H1 (cell line): ENCODE measurements at regions not wholly inside any gene's neighbourhood (a gene's known extent, or its start where the extent isn't known, plus 50 kb on each side); places are given as distances from the start of the nearest gene placed in this dataset.

Experiments
- CTCF ChIA-PET: fragments of 300-600 bp; sonication (Branson Sonifier 250); formaldehyde crosslinking; loops from one replicate; lab custom pipeline; 2021; ENCODE audit not compliant: partially characterized antibody; lab: Charles Lee
- POLR2A ChIA-PET: fragments of 300-600 bp; sonication (Branson Sonifier 250); formaldehyde crosslinking; loops from one replicate; lab custom pipeline; 2021; ENCODE audit warnings: inconsistent platforms; ENCODE audit not compliant: partially characterized antibody; lab: Charles Lee
- DNase-seq, 2 experiments: peaks; one replicate each; pipeline versions ENCODE4 v3.0.0 to v3.0.0-alpha.2; 2010 to 2022; ENCODE audit warnings: low spot score in 2 of 2, low read depth in 1 of 2, mixed read lengths in 1 of 2
- FAIRE-seq: peaks from 2 replicates; lab custom pipeline; 2011; peaks lifted over from hg19 to GRCh38; lab: Jason Lieb, UNC
- H2AFZ ChIP-seq: 2 replicates; pipeline ENCODE4 v1.8.1; 2012; ENCODE audit warnings: low read length, inconsistent platforms
- H2AK5ac ChIP-seq: 2 replicates; pipeline ENCODE4 v1.6.1; 2013; ENCODE audit warnings: low read depth, low read length
- H2BK120ac ChIP-seq: replicated peaks from 2 replicates; pipeline ENCODE3; 2013; ENCODE audit warnings: low read depth, low read length, inconsistent platforms
- H2BK12ac ChIP-seq: 2 replicates; pipeline ENCODE4 v1.6.1; 2013; ENCODE audit warnings: low read depth, low read length
- H2BK15ac ChIP-seq: 2 replicates; pipeline ENCODE4 v1.6.1; 2013; ENCODE audit warnings: low read length
- H2BK20ac ChIP-seq: 2 replicates; pipeline ENCODE4 v1.6.1; 2013; ENCODE audit warnings: low read length
- H2BK5ac ChIP-seq: 2 replicates; pipeline ENCODE4 v1.6.1; 2013; ENCODE audit warnings: low read depth, low read length
- H3K14ac ChIP-seq: 2 replicates; pipeline ENCODE4 v1.6.1; 2013; ENCODE audit warnings: inconsistent platforms; ENCODE audit not compliant: insufficient read length
- H3K18ac ChIP-seq: 2 replicates; pipeline ENCODE4 v1.6.1; 2013; ENCODE audit warnings: low read length; ENCODE audit errors: extremely low read depth
- H3K23ac ChIP-seq: 2 replicates; pipeline ENCODE4 v1.6.1; 2013; ENCODE audit warnings: inconsistent platforms; ENCODE audit not compliant: insufficient read length
- H3K23me2 ChIP-seq: 2 replicates; pipeline ENCODE4 v1.6.1; 2013; ENCODE audit warnings: low read depth, low read length
- H3K27ac ChIP-seq: 2 replicates; pipeline ENCODE4 v1.6.1; 2011; ENCODE audit warnings: low read depth, low read length, inconsistent platforms
- H3K27me3 ChIP-seq, 4 experiments: replicated peaks in 1 of 4; 1 replicate in 1 of 4; 2 replicates in 3 of 4; pipeline versions ENCODE4 v1.6.1 to v1.8.1; 2011 to 2013; ENCODE audit warnings: low read length in 3 of 4, mild to moderate bottlenecking in 3 of 4, inconsistent platforms in 2 of 4, mixed read lengths in 2 of 4, moderate library complexity in 1 of 4; ENCODE audit not compliant: control insufficient read depth in 3 of 4, insufficient read depth in 3 of 4; ENCODE audit errors: extremely low read depth in 1 of 4
- H3K36me3 ChIP-seq, 4 experiments: 2 replicates each; pipeline versions ENCODE4 v1.6.1 to v1.8.1; 2011 to 2013; ENCODE audit warnings: mild to moderate bottlenecking in 4 of 4, low read length in 3 of 4, moderate library complexity in 2 of 4, control low read depth in 1 of 4, inconsistent platforms in 1 of 4; ENCODE audit not compliant: insufficient read depth in 4 of 4, control insufficient read depth in 2 of 4
- H3K4ac ChIP-seq: replicated peaks from 2 replicates; pipeline ENCODE3; 2013; ENCODE audit warnings: low read length, low read depth, mixed read lengths, inconsistent platforms; ENCODE audit not compliant: insufficient read length
- H3K4me1 ChIP-seq, 4 experiments: replicated peaks in 1 of 4; 1 replicate in 1 of 4; 2 replicates in 3 of 4; pipeline versions ENCODE4 v1.6.1 to v1.8.1; 2011 to 2013; ENCODE audit warnings: low read length in 3 of 4, inconsistent platforms in 2 of 4, mixed read lengths in 1 of 4; ENCODE audit not compliant: insufficient read depth in 4 of 4, control insufficient read depth in 3 of 4
- H3K4me2 ChIP-seq, 2 experiments: 2 replicates each; pipeline versions ENCODE4 v1.6.1 to v1.8.1; 2011 to 2013; ENCODE audit warnings: low read depth in 2 of 2, low read length in 2 of 2, control low read depth in 1 of 2, inconsistent platforms in 1 of 2, mild to moderate bottlenecking in 1 of 2; ENCODE audit not compliant: insufficient read depth in 1 of 2
- H3K4me3 ChIP-seq, 4 experiments: fragments of 200-600, 300-600 bp in 1 of 4; sonication (generic), shearing (Covaris generic), sonication (Bioruptor Twin) in 1 of 4; 2 replicates each; pipeline versions ENCODE4 v1.5.1 to v1.8.1; 2011 to 2016; ENCODE audit warnings: low read length in 4 of 4, low read depth in 3 of 4, control low read depth in 2 of 4, inconsistent platforms in 2 of 4, mild to moderate bottlenecking in 2 of 4, mixed read lengths in 1 of 4, moderate library complexity in 1 of 4; ENCODE audit not compliant: insufficient read depth in 2 of 4; ENCODE audit errors: extremely low read depth in 1 of 4
- H3K56ac ChIP-seq: replicated peaks from 2 replicates; pipeline ENCODE3; 2013; ENCODE audit warnings: low read depth, mild to moderate bottlenecking, mixed read lengths, low read length, inconsistent platforms; ENCODE audit not compliant: insufficient read length
- H3K79me1 ChIP-seq: 2 replicates; pipeline ENCODE4 v1.6.1; 2013; ENCODE audit warnings: low read depth, low read length, control low read depth
- H3K79me2 ChIP-seq, 2 experiments: 2 replicates each; pipeline versions ENCODE4 v1.6.1 to v1.8.1; 2012 to 2013; ENCODE audit warnings: low read length in 2 of 2, mild to moderate bottlenecking in 2 of 2, inconsistent platforms in 1 of 2; ENCODE audit not compliant: insufficient read depth in 2 of 2, control insufficient read depth in 1 of 2
- H3K9ac ChIP-seq, 4 experiments: replicated peaks in 1 of 4; 1 replicate in 1 of 4; 2 replicates in 3 of 4; pipeline versions ENCODE4 v1.6.1 to v1.8.1; 2011 to 2013; ENCODE audit warnings: low read depth in 3 of 4, low read length in 3 of 4, control low read depth in 2 of 4, mild to moderate bottlenecking in 2 of 4, moderate library complexity in 2 of 4, inconsistent platforms in 1 of 4; ENCODE audit errors: extremely low read depth in 1 of 4
- H3K9me3 ChIP-seq, 2 experiments: 2 replicates each; pipeline versions ENCODE4 v1.6.1 to v1.8.1; 2012 to 2013; ENCODE audit warnings: mild to moderate bottlenecking in 2 of 2, moderate library complexity in 2 of 2, control low read depth in 1 of 2, inconsistent platforms in 1 of 2, low read depth in 1 of 2, low read length in 1 of 2, mixed read lengths in 1 of 2; ENCODE audit not compliant: insufficient read depth in 2 of 2
- H4K20me1 ChIP-seq, 2 experiments: replicated peaks in 1 of 2; 2 replicates each; pipeline versions ENCODE3 to v1.8.1; 2011 to 2013; ENCODE audit warnings: inconsistent platforms in 2 of 2, low read length in 2 of 2, mild to moderate bottlenecking in 1 of 2; ENCODE audit not compliant: insufficient read depth in 2 of 2, control insufficient read depth in 1 of 2
- H4K5ac ChIP-seq: 2 replicates; pipeline ENCODE4 v1.6.1; 2013; ENCODE audit warnings: low read length, low read depth, mixed read lengths, inconsistent platforms; ENCODE audit not compliant: insufficient read length
- H4K8ac ChIP-seq: 2 replicates; pipeline ENCODE4 v1.8.0; 2013; ENCODE audit warnings: mild to moderate bottlenecking, moderate library complexity, low read length, inconsistent platforms; ENCODE audit not compliant: insufficient read depth; ENCODE audit errors: extremely low read depth
- H4K91ac ChIP-seq: replicated peaks from 2 replicates; pipeline ENCODE3; 2013; ENCODE audit warnings: low read length, mixed read lengths, inconsistent platforms; ENCODE audit not compliant: insufficient read length
- CBX5 ChIP-seq: fragments of 300-800, 300-1000 bp; sonication (generic); IDR thresholded peaks from 2 replicates; pipeline ENCODE4 v1.7.1; 2016; ENCODE audit warnings: antibody characterized with exemption, low read length, low read depth
- EP300 ChIP-seq, 2 experiments: IDR thresholded peaks; 1 replicate in 1 of 2; 2 replicates in 1 of 2; pipeline ENCODE4 v1.6.1; 2011 to 2012; ENCODE audit warnings: low read depth in 2 of 2, low read length in 2 of 2, mild to moderate bottlenecking in 2 of 2, borderline replicate concordance in 1 of 2, inconsistent platforms in 1 of 2, moderate library complexity in 1 of 2
- GABPA ChIP-seq: IDR thresholded peaks from 2 replicates; pipeline ENCODE4 v1.6.1; 2011; ENCODE audit warnings: mild to moderate bottlenecking, low read length, moderate library complexity, borderline replicate concordance; ENCODE audit not compliant: insufficient read depth
- NANOG ChIP-seq: IDR thresholded peaks from 2 replicates; pipeline ENCODE4 v1.6.1; 2011; ENCODE audit warnings: low read length, low read depth, mild to moderate bottlenecking, inconsistent platforms; ENCODE audit not compliant: insufficient read depth, poor library complexity, severe bottlenecking
- SAP30 ChIP-seq: fragments of 300-600 bp; sonication (generic); IDR thresholded peaks from 2 replicates; pipeline ENCODE4 v1.7.1; 2012; ENCODE audit warnings: low read length, moderate library complexity, mild to moderate bottlenecking, inconsistent platforms; ENCODE audit not compliant: insufficient read depth, insufficient replicate concordance
- TBP ChIP-seq: IDR thresholded peaks from 2 replicates; pipeline ENCODE4 v1.6.1; 2011; ENCODE audit warnings: low read depth, low read length, improper control_type of control experiment
- TCF12 ChIP-seq: IDR thresholded peaks from 2 replicates; pipeline ENCODE4 v1.6.1; 2011; ENCODE audit warnings: low read depth, mild to moderate bottlenecking, low read length
- TEAD4 ChIP-seq: IDR thresholded peaks from 2 replicates; pipeline ENCODE4 v1.6.1; 2012; ENCODE audit warnings: low read depth, low read length, inconsistent platforms, mixed read lengths
- WGBS, 2 experiments: shearing (Covaris generic) in 1 of 2; methylation state at CpG; one replicate each; pipeline versions ENCODE4 v1.1.6 to v1.1.7; 2013 to 2015; ENCODE audit warnings: low lambda C conversion rate in 2 of 2, mixed read lengths in 2 of 2, inconsistent platforms in 1 of 2, low coverage in 1 of 2, missing lambda C conversion rate in 1 of 2; ENCODE audit not compliant: insufficient replicate concordance in 2 of 2, insufficient coverage in 1 of 2, insufficient read length in 1 of 2; ENCODE audit errors: extremely low coverage in 1 of 2, missing lambda C conversion rate in 1 of 2; 5-methylcytosine and 5-hydroxymethylcytosine counted together

- Histone ChIP-seq H2BK120ac (no peak overlapping the region), H3K56ac (no peak overlapping the region), H3K23me2 (no peaks in the 10 kb centered on the region; the same call in 1 of the 2 replicates), H4K20me1 (no peaks in the 10 kb centered on the region), H4K5ac (no peak overlapping the region), H3K27me3 (no peaks in the 10 kb centered on the region), H2AFZ (no peak overlapping the region), H2BK20ac (no peak overlapping the region), H3K4me3 (no peak overlapping the region), H2BK15ac (no peak overlapping the region), H3K9me3 (no peaks in the 10 kb centered on the region), H3K36me3 (no peaks in the 10 kb centered on the region), H4K8ac (no peak overlapping the region), H3K23ac (no peak overlapping the region), H3K79me1 (no peaks in the 10 kb centered on the region), H3K14ac (no peak overlapping the region), H2AK5ac (no peak overlapping the region), H2BK12ac (no peak overlapping the region), H3K27ac (no peak overlapping the region), H3K4ac (no peak overlapping the region), H3K18ac (no peak overlapping the region), H3K79me2 (no peaks in the 10 kb centered on the region), H3K9ac (no peak overlapping the region), H3K4me1 (peaks cover 0 to 3% (median 1%) of the 10 kb centered on the region in 4 experiments; a peak in 2 of 7 replicates), H2BK5ac (no peak overlapping the region), H4K91ac (no peak overlapping the region), H3K4me2 (no peak overlapping the region)
- no peak for DNase-seq
- ChIA-PET POLR2A (no interaction called here), CTCF (no interaction called here)
- FAIRE-seq: no peak
- 94% methylated on average over 8 of the region's 8 CpGs; no CpG with 5 or more reads in 1 of the 2 experiments for WGBS, 2 experiments
- TF ChIP-seq GABPA (no peak), TBP (no peak), EP300 (IDR thresholded peaks at IDR 0.05; ENCODE audit: borderline replicate concordance in 1 of 2, low read depth in 2 of 2, low read length in 2 of 2) (no peak), TEAD4 (no peak), SAP30 (no peak), TCF12 (no peak), NANOG (no peak), CBX5 (no peak)
Measured at GRCh38 chr2:75800456-75800855, 89.7 kb upstream of the GCFC2 start.
